Esophagus squamous epithelium (tissue), 4 donors: ENCODE measurements at regions not wholly inside any gene's neighbourhood (a gene's known extent, or its start where the extent isn't known, plus 50 kb on each side); places are given as distances from the start of the nearest gene placed in this dataset.

ENCODE experiments used
- CTCF ChIP-seq, 6 experiments: fragments of 450-650 bp in 4 of 6; fragments of 200-600 bp in 2 of 6; sonication (generic) in 2 of 6; IDR thresholded peaks; one replicate each; pipeline ENCODE4 v1.5.1; 2016 to 2019; ENCODE audit warnings: antibody characterized with exemption in 6 of 6, mild to moderate bottlenecking in 4 of 6, moderate library complexity in 4 of 6
- POLR2A ChIP-seq, 4 donors: fragments of 450-650 bp; IDR thresholded peaks; one replicate each; pipeline ENCODE4 v1.6.1; 2017; ENCODE audit warnings: antibody characterized with exemption in 4 of 4, mild to moderate bottlenecking in 4 of 4, moderate library complexity in 3 of 4

- no peak for TF ChIP-seq CTCF (IDR thresholded peaks at IDR 0.05)
- TF ChIP-seq POLR2A (IDR thresholded peaks at IDR 0.05): no peak
Observed at GRCh38 chr3:160052385-160053047, 63.9 kb downstream of the IL12A start.
